ENCODE measurements at regions not wholly inside any gene's neighbourhood (a gene's known extent, or its start where the extent isn't known, plus 50 kb on each side); places are given as distances from the start of the nearest gene placed in this dataset.
A peak's percentile ranks its signal among the peaks of the same experiment; 100 is the strongest.

DNA sequence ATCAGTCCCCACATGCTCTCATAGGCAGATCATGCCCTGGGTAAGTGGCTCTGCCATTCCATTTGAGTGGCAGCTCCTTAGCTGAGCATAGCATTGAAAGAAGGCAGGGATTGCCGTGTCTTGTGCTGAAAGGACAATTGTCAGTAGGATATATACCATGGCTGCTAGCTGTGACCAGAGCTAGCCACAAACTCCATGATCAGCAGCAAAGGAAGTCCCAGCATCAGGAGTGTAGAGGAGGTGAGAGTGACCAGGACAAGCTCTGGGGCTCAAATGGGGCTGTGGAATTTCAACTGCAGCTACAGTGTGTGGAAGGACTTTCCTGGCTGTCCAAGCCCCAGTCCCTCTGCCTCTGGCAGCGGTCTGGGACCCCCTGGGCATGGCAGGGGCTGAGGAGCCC lies 54.4 kb upstream of the LGALSL start:
- Histone ChIP-seq H3K36me3 (ENCODE audit: control insufficient read depth in 4 of 4, insufficient read depth in 4 of 4, low read length in 3 of 4) (no peaks in the 10 kb centered on the region), H3K4me1 (ENCODE audit: control extremely low read depth in 1 of 4, control insufficient read depth in 4 of 4, insufficient read depth in 4 of 4, low read length in 3 of 4) (peaks cover 0 to 15% (median 7%) of the 10 kb centered on the region in 4 experiments), H3K27me3 (replicated peaks in 2 of 5; ENCODE audit: control insufficient read depth in 4 of 5, insufficient read depth in 5 of 5, low read length in 4 of 5) (no peaks in the 10 kb centered on the region), H3K4me3 (ENCODE audit: control insufficient read depth in 1 of 7, extremely low read depth in 1 of 7, insufficient read depth in 4 of 7, low read depth in 2 of 7, low read length in 6 of 7) (no peak overlapping the region), H3K9me3 (ENCODE audit: control extremely low read depth in 1 of 5, control insufficient read depth in 4 of 5, insufficient read depth in 2 of 5, low read depth in 1 of 5, low read length in 4 of 5) (no peaks in the 10 kb centered on the region), H3K27ac (ENCODE audit: insufficient read depth in 1 of 2, low read depth in 1 of 2, low read length in 2 of 2, poor library complexity in 1 of 2, severe bottlenecking in 2 of 2) (no peak overlapping the region)
- ChIA-PET POLR2A (no interaction called here), CTCF (interaction anchor here (1.0 to 2.2 kb wide), 2 partner anchors 10 to 72 kb away, joined by 3 to 7 read pairs; no protein-coding TSS in a partner anchor)
- WGBS (ENCODE audit: insufficient coverage): 95% methylated on average over 2 of the region's 2 CpGs
- no peak for DNase-seq

GRCh38 chr2:64400105-64400728 lies 53.7 kb upstream of the LGALSL start:
- Histone ChIP-seq H3K4me1 (ENCODE audit: control extremely low read depth in 1 of 4, control insufficient read depth in 4 of 4, insufficient read depth in 4 of 4, low read length in 3 of 4) (peaks cover 0 to 15% (median 7%) of the 10 kb centered on the region in 4 experiments), H3K36me3 (ENCODE audit: control insufficient read depth in 4 of 4, insufficient read depth in 4 of 4, low read length in 3 of 4) (no peaks in the 10 kb centered on the region), H3K9me3 (ENCODE audit: control extremely low read depth in 1 of 5, control insufficient read depth in 4 of 5, insufficient read depth in 2 of 5, low read depth in 1 of 5, low read length in 4 of 5) (no peaks in the 10 kb centered on the region), H3K27ac (ENCODE audit: insufficient read depth in 1 of 2, low read depth in 1 of 2, low read length in 2 of 2, poor library complexity in 1 of 2, severe bottlenecking in 2 of 2) (no peak overlapping the region), H3K27me3 (replicated peaks in 2 of 5; ENCODE audit: control insufficient read depth in 4 of 5, insufficient read depth in 5 of 5, low read length in 4 of 5) (no peaks in the 10 kb centered on the region), H3K4me3 (ENCODE audit: control insufficient read depth in 1 of 7, extremely low read depth in 1 of 7, insufficient read depth in 4 of 7, low read depth in 2 of 7, low read length in 6 of 7) (no peak overlapping the region)
- POLR2A ChIA-PET: no interaction called here
- 97% methylated on average over 3 of the region's 4 CpGs for WGBS (ENCODE audit: insufficient coverage)
- CTCF ChIA-PET: interaction anchor here (2.2 kb wide), 1 partner anchor 72 kb away, joined by 7 read pairs; no protein-coding TSS in a partner anchor
- DNase-seq: no peak

GRCh38 chr2:64400733-64401528 lies 53.0 kb upstream of the LGALSL start:
- no peak for DNase-seq
- CTCF ChIA-PET: interaction anchor here (0.7 to 2.2 kb wide), 2 partner anchors 9 to 73 kb away, joined by 4 to 7 read pairs; no protein-coding TSS in a partner anchor
- Histone ChIP-seq H3K27me3 (replicated peaks in 2 of 5; ENCODE audit: control insufficient read depth in 4 of 5, insufficient read depth in 5 of 5, low read length in 4 of 5) (no peaks in the 10 kb centered on the region), H3K4me3 (ENCODE audit: control insufficient read depth in 1 of 7, extremely low read depth in 1 of 7, insufficient read depth in 4 of 7, low read depth in 2 of 7, low read length in 6 of 7) (no peak overlapping the region), H3K27ac (ENCODE audit: insufficient read depth in 1 of 2, low read depth in 1 of 2, low read length in 2 of 2, poor library complexity in 1 of 2, severe bottlenecking in 2 of 2) (no peak overlapping the region), H3K4me1 (ENCODE audit: control extremely low read depth in 1 of 4, control insufficient read depth in 4 of 4, insufficient read depth in 4 of 4, low read length in 3 of 4) (peaks cover 0 to 15% (median 7%) of the 10 kb centered on the region in 4 experiments), H3K9me3 (ENCODE audit: control extremely low read depth in 1 of 5, control insufficient read depth in 4 of 5, insufficient read depth in 2 of 5, low read depth in 1 of 5, low read length in 4 of 5) (no peaks in the 10 kb centered on the region), H3K36me3 (ENCODE audit: control insufficient read depth in 4 of 4, insufficient read depth in 4 of 4, low read length in 3 of 4) (no peaks in the 10 kb centered on the region)
- 89% methylated on average over 8 of the region's 8 CpGs for WGBS (ENCODE audit: insufficient coverage)
- POLR2A ChIA-PET: interaction anchor here (0.6 kb wide), 1 partner anchor 14 kb away, joined by 3 read pairs; no protein-coding TSS in a partner anchor

DNA sequence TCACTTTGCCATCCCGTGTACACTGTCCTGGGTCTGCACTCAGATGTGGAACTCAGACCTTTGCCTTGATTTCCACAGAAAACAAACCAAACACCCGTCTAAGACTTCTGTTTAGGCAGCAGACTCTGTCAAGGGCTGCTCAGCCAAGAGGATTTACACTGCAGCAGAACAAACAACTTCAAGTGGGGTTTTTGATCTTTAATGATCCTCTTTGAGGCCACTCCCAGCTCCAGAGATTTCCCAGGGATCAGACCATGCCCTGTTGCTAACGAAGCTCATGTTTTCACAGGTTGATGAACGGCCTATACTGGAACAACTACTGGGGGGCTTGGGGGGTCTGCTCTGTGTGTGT lies 52.5 kb upstream of the LGALSL start:
- 86% methylated on average over 4 of the region's 4 CpGs for WGBS (ENCODE audit: insufficient coverage)
- H3K4me1 ChIP-seq (ENCODE audit: control extremely low read depth in 1 of 4, control insufficient read depth in 4 of 4, insufficient read depth in 4 of 4, low read length in 3 of 4): peaks cover 0 to 15% (median 7%) of the 10 kb centered on the region in 4 experiments
- H3K9me3 ChIP-seq (ENCODE audit: control extremely low read depth in 1 of 5, control insufficient read depth in 4 of 5, insufficient read depth in 2 of 5, low read depth in 1 of 5, low read length in 4 of 5): no peaks in the 10 kb centered on the region
- H3K27ac ChIP-seq (ENCODE audit: insufficient read depth in 1 of 2, low read depth in 1 of 2, low read length in 2 of 2, poor library complexity in 1 of 2, severe bottlenecking in 2 of 2): no peak overlapping the region
- H3K27me3 ChIP-seq (replicated peaks in 2 of 5; ENCODE audit: control insufficient read depth in 4 of 5, insufficient read depth in 5 of 5, low read length in 4 of 5): no peaks in the 10 kb centered on the region
- no peak overlapping the region for H3K4me3 ChIP-seq (ENCODE audit: control insufficient read depth in 1 of 7, extremely low read depth in 1 of 7, insufficient read depth in 4 of 7, low read depth in 2 of 7, low read length in 6 of 7)
- H3K36me3 ChIP-seq (ENCODE audit: control insufficient read depth in 4 of 4, insufficient read depth in 4 of 4, low read length in 3 of 4): no peaks in the 10 kb centered on the region
- POLR2A ChIA-PET: interaction anchor here (0.6 kb wide), 2 partner anchors 13 to 14 kb away, joined by 3 read pairs; no protein-coding TSS in a partner anchor
- CTCF ChIA-PET: interaction anchor here (0.7 kb wide), 1 partner anchor 8 kb away, joined by 4 read pairs; no protein-coding TSS in a partner anchor
- no peak for DNase-seq

GRCh38 chr2:64402876-64403275 lies 51.1 kb upstream of the LGALSL start:
- Histone ChIP-seq H3K4me3 (ENCODE audit: control insufficient read depth in 1 of 7, extremely low read depth in 1 of 7, insufficient read depth in 4 of 7, low read depth in 2 of 7, low read length in 6 of 7) (no peak overlapping the region), H3K4me1 (ENCODE audit: control extremely low read depth in 1 of 4, control insufficient read depth in 4 of 4, insufficient read depth in 4 of 4, low read length in 3 of 4) (peaks cover 0 to 15% (median 7%) of the 10 kb centered on the region in 4 experiments), H3K36me3 (ENCODE audit: control insufficient read depth in 4 of 4, insufficient read depth in 4 of 4, low read length in 3 of 4) (no peaks in the 10 kb centered on the region), H3K27ac (ENCODE audit: insufficient read depth in 1 of 2, low read depth in 1 of 2, low read length in 2 of 2, poor library complexity in 1 of 2, severe bottlenecking in 2 of 2) (no peak overlapping the region), H3K27me3 (replicated peaks in 2 of 5; ENCODE audit: control insufficient read depth in 4 of 5, insufficient read depth in 5 of 5, low read length in 4 of 5) (no peaks in the 10 kb centered on the region), H3K9me3 (ENCODE audit: control extremely low read depth in 1 of 5, control insufficient read depth in 4 of 5, insufficient read depth in 2 of 5, low read depth in 1 of 5, low read length in 4 of 5) (no peaks in the 10 kb centered on the region)
- ChIA-PET POLR2A (no interaction called here), CTCF (interaction anchor here (0.5 to 1.0 kb wide), 2 partner anchors 15 to 121 kb away, joined by 3 read pairs; partner anchors contain the start of gene AFTPH)
- no CpG with 5 or more reads among the region's 1 CpG for WGBS (ENCODE audit: insufficient coverage)
- peak in 2 of 3 donors; percentile 15 to 39 for DNase-seq

DNA sequence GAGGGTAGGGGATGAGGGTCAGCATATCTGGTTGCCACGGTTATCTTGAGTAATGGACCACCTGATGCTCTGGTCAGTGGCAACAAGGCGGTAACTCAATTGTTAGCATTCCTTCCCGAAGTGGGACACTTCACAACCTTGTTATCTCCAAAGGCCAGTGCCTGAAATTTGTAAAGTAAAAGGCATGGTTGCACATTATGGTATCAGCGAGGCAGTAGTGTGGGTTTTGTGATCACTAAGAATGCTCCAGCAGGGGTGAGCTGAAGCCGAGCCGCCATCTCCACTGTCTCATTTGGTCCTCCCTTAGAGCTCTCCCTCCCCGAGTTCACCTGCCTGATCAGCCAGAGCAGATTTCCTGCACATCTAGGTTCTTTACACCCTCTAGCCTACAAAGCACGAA lies 50.5 kb upstream of the LGALSL start:
- H3K9me3 ChIP-seq (ENCODE audit: control extremely low read depth in 1 of 5, control insufficient read depth in 4 of 5, insufficient read depth in 2 of 5, low read depth in 1 of 5, low read length in 4 of 5): no peaks in the 10 kb centered on the region
- WGBS (ENCODE audit: insufficient coverage): 83% methylated on average over 7 of the region's 8 CpGs
- POLR2A ChIA-PET: no interaction called here
- DNase-seq: no peak
- H3K27me3 ChIP-seq (replicated peaks in 2 of 5; ENCODE audit: control insufficient read depth in 4 of 5, insufficient read depth in 5 of 5, low read length in 4 of 5): no peaks in the 10 kb centered on the region
- H3K4me3 ChIP-seq (ENCODE audit: control insufficient read depth in 1 of 7, extremely low read depth in 1 of 7, insufficient read depth in 4 of 7, low read depth in 2 of 7, low read length in 6 of 7): peak overlapping the region in 2 of 7 experiments; percentile 21 to 28
- H3K36me3 ChIP-seq (ENCODE audit: control insufficient read depth in 4 of 4, insufficient read depth in 4 of 4, low read length in 3 of 4): no peaks in the 10 kb centered on the region
- peaks cover 0 to 15% (median 7%) of the 10 kb centered on the region in 4 experiments for H3K4me1 ChIP-seq (ENCODE audit: control extremely low read depth in 1 of 4, control insufficient read depth in 4 of 4, insufficient read depth in 4 of 4, low read length in 3 of 4)
- CTCF ChIA-PET: interaction anchor here (1.0 kb wide), 1 partner anchor 120 kb away, joined by 3 read pairs; the partner anchor contains the start of gene AFTPH
- no peak overlapping the region for H3K27ac ChIP-seq (ENCODE audit: insufficient read depth in 1 of 2, low read depth in 1 of 2, low read length in 2 of 2, poor library complexity in 1 of 2, severe bottlenecking in 2 of 2)

Data from common myeloid progenitor, CD34-positive (primary cell).